GM12873 (cell line): ENCODE measurements at regions not wholly inside any gene's neighbourhood (a gene's known extent, or its start where the extent isn't known, plus 50 kb on each side); places are given as distances from the start of the nearest gene placed in this dataset.

ENCODE experiments used
- CTCF ChIP-seq: IDR thresholded peaks from 2 replicates; pipeline ENCODE4 v1.5.1; 2012; ENCODE audit warnings: low read depth, mild to moderate bottlenecking, moderate library complexity, low read length, control low read depth; ENCODE audit not compliant: insufficient read depth; ENCODE audit errors: missing control alignments

DNA sequence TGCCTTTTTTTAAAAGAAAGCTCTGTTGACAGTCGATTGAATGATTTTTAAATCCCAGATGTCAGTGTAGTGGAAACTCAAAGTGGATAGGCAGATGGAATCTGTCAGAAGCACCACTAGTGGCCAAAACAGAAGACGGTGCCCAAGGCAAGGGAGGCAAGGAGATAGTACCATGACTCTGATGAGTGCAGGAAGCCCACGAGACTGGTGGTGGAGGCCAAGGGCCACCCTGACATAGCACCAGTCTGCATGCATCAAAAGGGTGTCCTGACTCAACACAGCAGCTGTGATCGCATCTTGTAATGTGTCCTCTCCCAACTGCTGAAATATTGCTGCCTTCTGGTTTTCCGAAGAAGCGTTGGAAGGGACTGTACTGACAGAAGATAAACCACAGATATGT, 124.1 kb upstream of the PAPPA2 start:
- no peak for TF ChIP-seq CTCF

- no peak for TF ChIP-seq CTCF
Measured at GRCh38 chr1:176330782-176331181, 123.7 kb upstream of the COP1 start.

- TF ChIP-seq CTCF, result no peak
Measured at GRCh38 chr1:176325664-176326063, 118.6 kb upstream of the COP1 start.

DNA sequence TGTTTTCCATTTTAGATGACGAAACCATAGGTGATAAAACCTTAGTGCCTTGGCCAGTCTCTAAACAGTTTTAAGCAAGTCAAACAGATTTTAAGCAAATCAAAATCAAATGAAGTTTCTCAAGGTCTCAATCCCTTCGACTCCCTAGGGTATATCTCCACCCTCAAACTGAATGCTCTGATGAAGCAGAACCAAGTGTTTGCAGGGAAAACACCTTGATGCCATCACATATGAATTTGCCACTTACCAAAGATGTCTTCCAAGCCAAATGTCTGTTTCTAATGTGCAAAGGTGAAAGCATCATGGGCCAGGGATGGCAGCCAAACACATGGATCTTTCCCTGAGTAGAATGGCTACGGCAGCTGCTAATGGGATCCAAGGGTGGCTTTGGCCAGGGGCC, 116.4 kb upstream of the COP1 start:
- no peak for TF ChIP-seq CTCF

DNA sequence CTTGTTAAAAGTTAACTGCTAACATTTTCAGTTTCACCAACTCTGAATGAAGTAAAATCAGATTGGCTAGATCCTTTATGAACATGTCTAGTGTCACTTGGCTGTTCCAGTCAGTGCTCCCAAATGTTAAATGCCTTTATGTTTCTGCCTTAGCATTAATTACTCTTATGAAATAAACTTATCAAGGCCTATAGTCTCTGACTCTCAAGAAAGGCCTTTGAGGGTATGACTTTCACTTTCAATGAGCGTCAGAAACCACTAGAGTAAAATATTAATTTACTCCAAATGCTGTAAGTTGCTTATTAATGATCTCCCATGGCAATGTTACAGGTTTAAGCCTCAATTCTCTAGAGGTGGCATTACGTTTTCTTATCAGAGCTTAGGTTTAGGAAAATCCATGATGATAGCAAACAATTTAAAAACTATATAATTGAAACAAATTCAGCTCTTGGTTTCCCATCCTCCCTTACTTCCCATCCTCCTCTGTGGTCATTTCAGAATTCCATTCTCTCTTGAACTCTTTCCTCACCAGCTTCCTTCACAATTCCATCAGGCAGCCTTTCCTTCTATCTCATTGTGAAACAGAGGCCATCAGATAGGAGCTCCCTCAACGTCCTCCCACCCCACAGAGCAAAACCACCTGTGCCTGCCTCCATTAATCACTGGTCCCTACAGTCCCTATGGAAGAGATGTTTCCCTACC, 108.6 kb upstream of the COP1 start:
- TF ChIP-seq CTCF, result no peak

- no peak for TF ChIP-seq CTCF
Measured at GRCh38 chr1:176285996-176286395, 78.9 kb upstream of the COP1 start.

GRCh38 chr1:176271572-176271971, 64.5 kb upstream of the COP1 start:
- TF ChIP-seq CTCF, result no peak
